Ovary (tissue), 7 donors: ENCODE measurements at regions not wholly inside any gene's neighbourhood (a gene's known extent, or its start where the extent isn't known, plus 50 kb on each side); places are given as distances from the start of the nearest gene placed in this dataset.

Experiments
- DNase-seq, 5 donors: peaks; one replicate each; pipeline ENCODE4 v3.0.0-alpha.2; 2019 to 2020
- H3K27ac ChIP-seq, 2 donors: fragments of 200-600 bp; one replicate each; pipeline versions ENCODE4 v1.5.1 to v1.8.0; 2019 to 2022
- H3K27me3 ChIP-seq: fragments of 200-600 bp; one replicate; pipeline ENCODE4 v1.8.0; 2022
- H3K36me3 ChIP-seq: fragments of 200-600 bp; sonication (generic); one replicate; pipeline ENCODE4 v1.5.1; 2019
- H3K4me1 ChIP-seq: one replicate; pipeline ENCODE4 v1.8.1; 2013; ENCODE audit warnings: mild to moderate bottlenecking, moderate library complexity; ENCODE audit not compliant: insufficient read depth
- H3K4me3 ChIP-seq: fragments of 200-600 bp; sonication (generic); one replicate; pipeline ENCODE4 v1.5.1; 2017
- H3K9me3 ChIP-seq, 2 donors: fragments of 200-600 bp in 1 of 2; sonication (generic) in 1 of 2; one replicate each; pipeline versions ENCODE4 v1.5.1 to v1.8.1; 2013 to 2019; ENCODE audit warnings: mild to moderate bottlenecking in 1 of 2, moderate library complexity in 1 of 2
- CTCF ChIP-seq, 3 donors: fragments of 450-650 bp in 2 of 3; fragments of 200-600 bp in 1 of 3; IDR thresholded peaks; one replicate each; pipeline versions ENCODE4 v1.5.1 to v1.8.0; 2016 to 2022; ENCODE audit warnings: antibody characterized with exemption in 3 of 3, mild to moderate bottlenecking in 1 of 3
- EP300 ChIP-seq: sonication (generic); formaldehyde crosslinking; IDR thresholded peaks from one replicate; pipeline ENCODE4 v1.6.1; 2017; ENCODE audit warnings: antibody characterized with exemption
- POLR2A ChIP-seq: fragments of 450-650 bp; IDR thresholded peaks from one replicate; pipeline ENCODE4 v1.6.1; 2017; ENCODE audit warnings: antibody characterized with exemption, mild to moderate bottlenecking, moderate library complexity
- WGBS, 3 donors: extraction: QIAGEN DNeasy Blood & Tissue Kit in 1 of 3; methylation state at CpG; one replicate each; pipeline versions ENCODE4 v1.1.5 to v1.1.7; 2013 to 2017; 5-methylcytosine and 5-hydroxymethylcytosine counted together
- intact Hi-C, 4 donors: fragments of 100-400 bp; cut with DNase I; formaldehyde crosslinking; loops; one replicate each; pipeline versions ENCODE4 v1.11.0 to v1.15.1; 2022 to 2023
- donor health status: DM: no; HTN: no; CAD: no; lungs with moderate emphysema.
- donor health status: DM: no; HTN: no; CAD: no.
- donor health status: Bipolar disorder and iron deficiency.
- donor health status: DM: no; HTN: no; CAD: no.
- donor health status: DM: yes; HTN: yes; CAD: no.

DNA sequence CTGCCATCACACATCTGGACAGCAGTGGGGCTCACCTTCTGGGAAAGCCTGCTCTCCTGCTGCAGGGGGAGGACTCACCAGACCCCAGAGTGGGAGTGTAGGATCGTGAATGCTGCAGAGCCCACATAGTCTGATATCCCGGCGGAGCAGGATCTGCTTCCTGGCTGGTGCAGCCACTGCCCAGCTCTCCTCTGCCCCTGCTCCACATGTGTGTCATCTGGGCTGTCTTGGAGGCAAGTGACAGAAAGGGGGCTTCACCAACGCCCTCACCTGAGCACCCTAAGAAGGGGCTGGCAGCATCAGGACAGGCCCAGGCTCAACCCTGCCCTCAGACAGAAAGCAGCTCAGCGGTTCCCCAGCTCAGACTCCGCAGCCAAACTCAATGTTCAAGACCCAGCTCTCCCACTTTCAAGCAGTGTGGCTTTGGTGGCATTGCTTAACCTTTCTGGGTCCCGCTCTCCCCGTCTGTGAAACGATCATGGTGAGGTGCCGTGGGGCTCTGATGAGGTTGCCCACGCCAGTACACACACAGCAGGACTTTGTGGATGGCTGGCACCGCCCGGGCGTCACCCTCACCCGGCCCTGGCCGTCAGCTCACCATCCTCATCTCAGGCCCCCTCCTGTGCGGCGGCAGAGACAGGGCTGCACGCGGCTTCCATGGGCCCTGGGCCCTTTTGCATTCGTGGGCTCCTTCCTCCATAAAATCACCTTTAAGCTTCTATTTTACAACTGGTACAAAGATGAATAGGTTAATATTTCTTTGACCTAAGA, 91.0 kb upstream of the SFSWAP start:
- Histone ChIP-seq H3K27me3 (no peaks in the 10 kb centered on the region), H3K27ac (no peak overlapping the region), H3K36me3 (no peaks in the 10 kb centered on the region), H3K4me3 (no peak overlapping the region), H3K4me1 (no peaks in the 10 kb centered on the region), H3K9me3 (no peaks in the 10 kb centered on the region)
- intact Hi-C loops = loop anchor here in 2 of 4 donors (5.0 to 10.0 kb wide), 2 partner anchors 273 to 285 kb away; no protein-coding TSS in a partner anchor
- WGBS, 3 donors = 73 to 80% (median 78%) methylated on average over 21 of the region's 21 CpGs
- TF ChIP-seq EP300 = no peak
- no peak for TF ChIP-seq POLR2A
- TF ChIP-seq CTCF (IDR thresholded peaks at IDR 0.05) = no peak
- DNase-seq = peak in 1 of 5 donors; percentile 26

- Histone ChIP-seq H3K36me3 (no peaks in the 10 kb centered on the region), H3K4me3 (no peak overlapping the region), H3K4me1 (no peaks in the 10 kb centered on the region), H3K27me3 (no peaks in the 10 kb centered on the region), H3K27ac (no peak overlapping the region), H3K9me3 (no peaks in the 10 kb centered on the region)
- DNase-seq = peak in 1 of 5 donors; percentile 11
- 75 to 77% (median 76%) methylated on average over 6 of the region's 6 CpGs for WGBS, 3 donors
- TF ChIP-seq POLR2A = no peak
- no peak for TF ChIP-seq EP300
- TF ChIP-seq CTCF (IDR thresholded peaks at IDR 0.05) = no peak
- intact Hi-C loops = loop anchor here in 2 of 4 donors (5.0 to 10.0 kb wide), 2 partner anchors 273 to 286 kb away; no protein-coding TSS in a partner anchor
These were observed 90.4 kb upstream of the SFSWAP start for GRCh38 chr12:131620520-131620919.

DNA sequence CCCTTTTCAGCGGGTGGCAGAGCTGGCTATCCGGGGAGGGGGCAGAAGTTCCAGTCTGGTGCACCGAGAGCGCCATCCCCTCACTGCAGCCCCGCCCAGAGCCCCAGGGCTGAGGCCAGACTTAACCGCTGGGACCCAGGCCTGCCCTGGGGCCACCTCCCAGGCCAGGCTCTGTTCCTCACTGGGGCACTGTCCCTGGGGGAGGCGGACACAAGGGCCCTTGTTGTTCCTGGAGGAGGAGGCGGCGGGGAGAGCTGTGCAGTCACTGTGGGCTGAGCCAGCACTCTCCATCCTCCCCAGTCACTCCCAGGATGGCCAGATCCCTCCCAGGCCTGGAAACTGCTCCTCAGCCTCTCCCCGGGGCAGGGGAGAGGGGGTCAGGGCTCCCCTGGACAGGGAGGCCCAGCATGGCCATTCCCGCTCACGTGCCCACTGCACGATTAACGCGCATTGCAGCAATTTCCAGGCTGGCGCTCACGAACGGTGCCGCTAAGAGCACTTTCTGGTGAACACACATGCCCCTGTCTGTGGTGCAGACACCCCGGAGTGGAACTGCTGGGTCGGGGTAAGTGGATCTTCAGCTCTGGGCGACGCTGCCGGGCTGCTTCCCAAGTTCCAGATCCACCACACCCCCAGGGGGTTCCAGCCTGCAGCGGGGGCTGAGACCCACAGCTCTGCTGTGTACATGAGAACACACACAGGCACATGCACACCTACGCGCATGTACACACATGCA, 89.8 kb upstream of the SFSWAP start:
- WGBS, 3 donors = 70 to 80% (median 80%) methylated on average over 23 to 27 of the region's 27 CpGs
- DNase-seq = peak in 1 of 5 donors; percentile 26
- Histone ChIP-seq H3K27me3 (no peaks in the 10 kb centered on the region), H3K4me3 (no peak overlapping the region), H3K4me1 (no peaks in the 10 kb centered on the region), H3K36me3 (no peaks in the 10 kb centered on the region), H3K9me3 (no peaks in the 10 kb centered on the region), H3K27ac (no peak overlapping the region)
- intact Hi-C loops = loop anchor here in 2 of 4 donors (5.0 to 10.0 kb wide), 2 partner anchors 274 to 286 kb away; no protein-coding TSS in a partner anchor
- TF ChIP-seq CTCF (IDR thresholded peaks at IDR 0.05) (no peak), POLR2A (no peak), EP300 (no peak)

GRCh38 chr12:131621701-131622421, 89.0 kb upstream of the SFSWAP start:
- H3K4me3 ChIP-seq = no peak overlapping the region
- 12 to 19% (median 15%) methylated on average over 15 to 19 of the region's 19 CpGs for WGBS, 3 donors
- no peaks in the 10 kb centered on the region for H3K27me3 ChIP-seq
- DNase-seq = peak in 2 of 5 donors; percentile 18 to 31
- no peak for TF ChIP-seq CTCF (IDR thresholded peaks at IDR 0.05)
- no peak for TF ChIP-seq EP300
- no peak for TF ChIP-seq POLR2A
- intact Hi-C loops = loop anchor here in 2 of 4 donors (5.0 to 10.0 kb wide), 2 partner anchors 275 to 287 kb away; no protein-coding TSS in a partner anchor
- H3K4me1 ChIP-seq = no peaks in the 10 kb centered on the region
- H3K27ac ChIP-seq = no peak overlapping the region
- no peaks in the 10 kb centered on the region for H3K9me3 ChIP-seq
- no peaks in the 10 kb centered on the region for H3K36me3 ChIP-seq
